OCI-LY3 (cell line): ENCODE measurements at regions not wholly inside any gene's neighbourhood (a gene's known extent, or its start where the extent isn't known, plus 50 kb on each side); places are given as distances from the start of the nearest gene placed in this dataset.

ENCODE experiments used
- CTCF ChIP-seq: fragments of 200-600, 300-600 bp; sonication (generic); IDR thresholded peaks from 2 replicates; pipeline ENCODE4 v1.5.1; 2014; ENCODE audit warnings: antibody characterized with exemption, low read length, low read depth
- EZH2phosphoT487 ChIP-seq: fragments of 200-600 bp; shearing (Covaris generic); IDR thresholded peaks from 2 replicates; pipeline ENCODE4 v1.6.1; 2018; ENCODE audit warnings: antibody characterized with exemption, mixed run types, low read depth

DNA sequence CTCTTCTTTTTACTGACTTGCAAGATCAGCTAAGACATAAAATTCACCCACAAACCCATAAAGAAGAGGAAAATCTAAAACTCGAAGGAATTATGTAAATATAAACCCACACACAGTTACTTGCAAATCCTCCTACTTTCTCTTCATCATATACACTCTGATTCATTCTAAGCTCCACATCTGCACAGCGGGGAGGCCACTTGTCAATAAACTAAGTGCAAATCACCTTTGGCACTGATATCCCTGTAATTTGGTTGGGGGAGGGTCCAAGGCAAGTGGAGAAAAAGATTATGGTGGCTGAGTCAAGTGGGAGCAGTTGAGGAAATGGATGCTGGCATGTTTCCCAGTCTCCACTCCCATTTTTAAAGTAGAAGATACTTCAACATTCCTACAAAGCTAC lies 596.5 kb downstream of the MATN1 start:
- no peak for TF ChIP-seq CTCF
- TF ChIP-seq EZH2phosphoT487: no peak
